Mesendoderm (in vitro differentiated cells): ENCODE measurements at regions not wholly inside any gene's neighbourhood (a gene's known extent, or its start where the extent isn't known, plus 50 kb on each side); places are given as distances from the start of the nearest gene placed in this dataset.

Source experiments
- DNase-seq: peaks from one replicate; pipeline ENCODE4 v3.0.0; 2013
- H2AK5ac ChIP-seq: 2 replicates; pipeline ENCODE4 v1.6.1; 2013; ENCODE audit warnings: low read length, inconsistent platforms
- H2BK120ac ChIP-seq: 2 replicates; pipeline ENCODE4 v1.6.1; 2013; ENCODE audit warnings: low read depth, mild to moderate bottlenecking, low read length, moderate library complexity, mixed read lengths
- H2BK15ac ChIP-seq: replicated peaks from 2 replicates; pipeline ENCODE4 v1.6.1; 2013; ENCODE audit warnings: low read depth, mild to moderate bottlenecking, moderate library complexity
- H2BK5ac ChIP-seq: 2 replicates; pipeline ENCODE4 v1.6.1; 2013; ENCODE audit warnings: low read length, inconsistent platforms
- H3K18ac ChIP-seq: 2 replicates; pipeline ENCODE4 v1.6.1; 2013; ENCODE audit warnings: mild to moderate bottlenecking, low read length, mixed read lengths
- H3K23ac ChIP-seq: one replicate; pipeline ENCODE4 v1.6.1; 2013; ENCODE audit warnings: low read length
- H3K27ac ChIP-seq: 2 replicates; pipeline ENCODE4 v1.5.1; 2013; ENCODE audit warnings: low read depth, mild to moderate bottlenecking, inconsistent platforms, low read length, moderate library complexity
- H3K27me3 ChIP-seq: 2 replicates; pipeline ENCODE4 v1.6.1; 2013; ENCODE audit warnings: low read length, control low read depth, mild to moderate bottlenecking, inconsistent platforms; ENCODE audit not compliant: insufficient read depth, poor library complexity
- H3K36me3 ChIP-seq: 2 replicates; pipeline ENCODE4 v1.6.1; 2013; ENCODE audit warnings: low read length, inconsistent platforms; ENCODE audit not compliant: control insufficient read depth, insufficient read depth
- H3K4ac ChIP-seq: one replicate; pipeline ENCODE4 v1.6.1; 2013; ENCODE audit warnings: low read depth, mild to moderate bottlenecking, low read length, moderate library complexity
- H3K4me1 ChIP-seq: 2 replicates; pipeline ENCODE4 v1.6.1; 2013; ENCODE audit warnings: low read depth, low read length, inconsistent platforms; ENCODE audit not compliant: control insufficient read depth
- H3K4me2 ChIP-seq: 2 replicates; pipeline ENCODE4 v1.6.1; 2013; ENCODE audit warnings: low read length
- H3K4me3 ChIP-seq: 2 replicates; pipeline ENCODE4 v1.5.1; 2013; ENCODE audit warnings: mild to moderate bottlenecking, low read length
- H3K56ac ChIP-seq: one replicate; pipeline ENCODE4 v1.6.1; 2013; ENCODE audit warnings: low read length
- H3K79me1 ChIP-seq: 2 replicates; pipeline ENCODE4 v1.6.1; 2013; ENCODE audit warnings: low read length, inconsistent platforms
- H3K79me2 ChIP-seq: 2 replicates; pipeline ENCODE4 v1.6.1; 2013; ENCODE audit warnings: mild to moderate bottlenecking, low read length; ENCODE audit not compliant: control insufficient read depth, insufficient read depth
- H3K9ac ChIP-seq: 2 replicates; pipeline ENCODE4 v1.6.1; 2013; ENCODE audit warnings: low read length, inconsistent platforms
- H4K5ac ChIP-seq: one replicate; pipeline ENCODE4 v1.6.1; 2013; ENCODE audit warnings: low read length
- H4K8ac ChIP-seq: one replicate; pipeline ENCODE4 v1.6.1; 2013; ENCODE audit warnings: low read depth, mild to moderate bottlenecking, control low read depth, low read length, moderate library complexity
- WGBS: extraction: QIAGEN DNeasy Blood & Tissue Kit; methylation state at CpG from one replicate; pipeline ENCODE4 v1.1.7; 2013; ENCODE audit warnings: low lambda C conversion rate, missing lambda C conversion rate; ENCODE audit not compliant: insufficient coverage; ENCODE audit errors: extremely low coverage; 5-methylcytosine and 5-hydroxymethylcytosine counted together

DNA sequence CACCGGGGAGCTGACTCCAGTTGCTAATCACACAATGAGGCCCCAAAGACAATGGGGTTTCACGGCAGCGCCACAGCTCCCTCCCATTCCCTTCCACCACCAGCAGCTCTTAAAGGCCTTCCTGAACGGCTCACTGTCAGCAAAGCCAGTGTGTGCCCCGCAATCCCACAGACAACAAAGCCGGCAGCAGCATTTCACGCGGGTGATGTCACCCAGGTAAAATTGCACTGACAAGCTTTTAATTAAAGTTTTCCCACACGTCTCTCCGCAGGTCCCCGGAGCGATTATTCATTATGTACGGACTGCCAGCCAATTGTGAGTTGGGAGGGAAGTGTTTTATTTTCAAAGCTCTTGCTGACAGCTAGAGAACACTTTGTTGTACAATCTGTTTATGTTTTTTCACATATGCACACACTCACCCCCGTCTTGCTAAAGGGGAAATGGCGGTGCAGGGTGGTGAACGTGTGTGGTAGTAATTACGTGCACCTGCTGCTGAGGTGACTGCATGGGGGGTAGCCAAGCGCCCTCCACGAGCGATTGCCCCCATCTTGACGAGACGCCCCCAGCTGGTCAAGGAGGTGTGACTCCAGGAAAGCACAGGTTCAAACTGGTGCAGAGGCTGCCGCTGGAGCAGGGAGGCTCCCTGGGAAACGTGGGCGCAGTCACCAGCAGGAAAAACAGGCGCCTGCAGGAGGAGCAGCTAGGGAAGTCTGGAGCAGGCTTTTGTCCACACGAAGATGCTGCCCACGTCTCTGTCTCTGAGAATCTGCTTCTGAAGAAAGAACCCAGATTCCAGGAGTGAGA, 65.0 kb downstream of the IRX2 start:
- no peak overlapping the region for H4K8ac ChIP-seq
- H3K27ac ChIP-seq, result no peak overlapping the region
- no peak overlapping the region for H3K56ac ChIP-seq
- no peaks in the 10 kb centered on the region for H3K4me1 ChIP-seq
- no peak overlapping the region for H3K4me2 ChIP-seq
- no peak overlapping the region for H3K9ac ChIP-seq
- no peak overlapping the region for H3K4ac ChIP-seq
- H3K4me3 ChIP-seq, result no peak overlapping the region
- no peak overlapping the region for H2BK120ac ChIP-seq
- no CpG with 5 or more reads among the region's 28 CpGs for whole genome bisulfite sequencing
- no peak overlapping the region for H3K23ac ChIP-seq
- H3K18ac ChIP-seq, result no peak overlapping the region
- H2BK5ac ChIP-seq, result no peak overlapping the region
- no peaks in the 10 kb centered on the region for H3K36me3 ChIP-seq
- peak; percentile 47 for DNase-seq
- no peak overlapping the region for H4K5ac ChIP-seq
- no peaks in the 10 kb centered on the region for H3K79me2 ChIP-seq
- H3K79me1 ChIP-seq, result no peaks in the 10 kb centered on the region
- H2AK5ac ChIP-seq, result no peak overlapping the region
- no peaks in the 10 kb centered on the region for H3K27me3 ChIP-seq
- no peak overlapping the region for H2BK15ac ChIP-seq

- no peaks in the 10 kb centered on the region for H3K36me3 ChIP-seq
- whole genome bisulfite sequencing, result no CpG with 5 or more reads among the region's 4 CpGs
Observed at GRCh38 chr5:2685651-2686272, 65.7 kb downstream of the IRX2 start.

DNA sequence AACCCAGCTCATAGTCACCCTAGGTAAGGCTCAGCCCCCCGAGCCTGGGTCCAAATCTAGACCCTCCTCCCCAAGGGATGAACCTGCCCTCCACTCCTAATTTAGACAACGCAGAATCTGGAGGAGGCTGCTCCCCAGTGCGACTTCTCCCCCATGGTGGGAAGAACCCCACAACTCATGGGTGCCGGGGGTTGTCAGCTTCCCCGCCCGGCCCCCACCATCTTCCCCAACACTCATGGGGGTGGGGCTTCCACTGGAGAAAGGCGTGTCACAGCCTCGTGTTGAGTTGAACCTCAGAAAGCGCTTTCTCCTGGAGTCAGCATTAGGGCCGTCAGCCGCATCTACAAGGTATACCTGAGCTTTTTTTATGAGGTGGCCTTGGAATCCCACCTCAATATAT, 66.9 kb downstream of the IRX2 start:
- no peak for DNase-seq
- H3K23ac ChIP-seq, result no peak overlapping the region
- H4K5ac ChIP-seq, result no peak overlapping the region
- no peak overlapping the region for H2BK5ac ChIP-seq
- no peak overlapping the region for H2BK15ac ChIP-seq
- no peak overlapping the region for H3K56ac ChIP-seq
- no peaks in the 10 kb centered on the region for H3K4me1 ChIP-seq
- no peak overlapping the region for H3K4me2 ChIP-seq
- no peaks in the 10 kb centered on the region for H3K27me3 ChIP-seq
- no peak overlapping the region for H2BK120ac ChIP-seq
- no peak overlapping the region for H3K4ac ChIP-seq
- no peak overlapping the region for H3K27ac ChIP-seq
- H3K9ac ChIP-seq, result no peak overlapping the region
- no peak overlapping the region for H3K18ac ChIP-seq
- H3K4me3 ChIP-seq, result no peak overlapping the region
- H3K36me3 ChIP-seq, result no peaks in the 10 kb centered on the region
- H3K79me2 ChIP-seq, result no peaks in the 10 kb centered on the region
- H3K79me1 ChIP-seq, result no peaks in the 10 kb centered on the region
- no CpG with 5 or more reads among the region's 11 CpGs for WGBS
- H4K8ac ChIP-seq, result no peak overlapping the region
- H2AK5ac ChIP-seq, result no peak overlapping the region

More at GRCh38 chr5:2685651-2686272, 65.7 kb downstream of the IRX2 start:
- Histone ChIP-seq H3K27me3 (no peaks in the 10 kb centered on the region), H3K4ac (no peak overlapping the region), H2BK5ac (no peak overlapping the region), H3K4me2 (no peak overlapping the region), H3K18ac (no peak overlapping the region), H3K79me1 (no peaks in the 10 kb centered on the region), H2BK120ac (no peak overlapping the region), H3K4me3 (no peak overlapping the region), H3K23ac (no peak overlapping the region), H3K79me2 (no peaks in the 10 kb centered on the region), H3K4me1 (no peaks in the 10 kb centered on the region), H3K56ac (no peak overlapping the region), H4K5ac (no peak overlapping the region), H2AK5ac (no peak overlapping the region), H2BK15ac (no peak overlapping the region), H4K8ac (no peak overlapping the region), H3K9ac (no peak overlapping the region), H3K27ac (no peak overlapping the region)
- DNase-seq, result peak; percentile 43

DNA sequence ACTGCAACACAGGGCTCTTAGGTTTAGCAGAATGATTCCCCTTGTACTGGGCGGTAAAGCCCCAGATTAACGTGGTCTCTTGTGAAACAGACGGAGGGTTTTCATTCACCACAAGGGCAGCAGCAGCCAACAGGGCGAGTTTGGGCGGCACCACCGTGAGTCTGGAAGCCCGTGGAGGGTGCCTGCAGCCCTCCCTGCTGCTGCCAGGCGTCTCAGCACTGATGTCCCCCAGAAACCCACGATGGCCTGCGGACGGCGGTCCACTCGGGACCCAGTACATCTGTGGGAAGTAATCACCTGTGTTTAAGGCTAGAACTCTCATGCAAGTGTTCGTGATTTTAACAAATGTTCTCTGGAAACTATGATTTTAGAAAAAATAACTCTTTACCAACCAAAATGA, 67.8 kb downstream of the IRX2 start:
- Histone ChIP-seq H2BK5ac (no peak overlapping the region), H3K23ac (no peak overlapping the region), H3K4me2 (no peak overlapping the region), H3K4ac (no peak overlapping the region), H3K4me1 (no peaks in the 10 kb centered on the region), H3K79me1 (no peaks in the 10 kb centered on the region), H2BK120ac (no peak overlapping the region), H3K27me3 (no peaks in the 10 kb centered on the region), H3K9ac (no peak overlapping the region), H3K18ac (no peak overlapping the region), H4K8ac (no peak overlapping the region), H3K79me2 (no peaks in the 10 kb centered on the region), H2BK15ac (no peak overlapping the region), H3K27ac (no peak overlapping the region), H3K4me3 (no peak overlapping the region), H3K56ac (no peak overlapping the region), H4K5ac (no peak overlapping the region), H2AK5ac (no peak overlapping the region), H3K36me3 (no peaks in the 10 kb centered on the region)
- no CpG with 5 or more reads among the region's 14 CpGs for WGBS
- no peak for DNase-seq

GRCh38 chr5:2681476-2681875, 70.0 kb downstream of the IRX2 start:
- no peak overlapping the region for H3K27ac ChIP-seq
- no peak overlapping the region for H3K23ac ChIP-seq
- H2BK120ac ChIP-seq, result no peak overlapping the region
- no peak overlapping the region for H2AK5ac ChIP-seq
- no peaks in the 10 kb centered on the region for H3K79me2 ChIP-seq
- no peak overlapping the region for H3K4ac ChIP-seq
- no peaks in the 10 kb centered on the region for H3K4me1 ChIP-seq
- H3K36me3 ChIP-seq, result no peaks in the 10 kb centered on the region
- WGBS, result no CpG with 5 or more reads among the region's 3 CpGs
- H3K9ac ChIP-seq, result no peak overlapping the region
- no peak overlapping the region for H3K56ac ChIP-seq
- H3K4me2 ChIP-seq, result no peak overlapping the region
- H4K8ac ChIP-seq, result no peak overlapping the region
- H3K79me1 ChIP-seq, result no peaks in the 10 kb centered on the region
- H2BK15ac ChIP-seq, result no peak overlapping the region
- H3K4me3 ChIP-seq, result no peak overlapping the region
- no peak for DNase-seq
- no peaks in the 10 kb centered on the region for H3K27me3 ChIP-seq
- no peak overlapping the region for H3K18ac ChIP-seq
- no peak overlapping the region for H2BK5ac ChIP-seq
- no peak overlapping the region for H4K5ac ChIP-seq
